Activated CD4-positive, alpha-beta T cell treated with anti-CD3 and anti-CD28 coated beads for 24 hours (primary cell): ENCODE measurements at regions not wholly inside any gene's neighbourhood (a gene's known extent, or its start where the extent isn't known, plus 50 kb on each side); places are given as distances from the start of the nearest gene placed in this dataset.

Experiments used
- DNase-seq, 2 donors: peaks; one replicate each; pipeline ENCODE4 v3.0.0-alpha.2; 2020; ENCODE audit warnings: low read depth in 2 of 2

DNA sequence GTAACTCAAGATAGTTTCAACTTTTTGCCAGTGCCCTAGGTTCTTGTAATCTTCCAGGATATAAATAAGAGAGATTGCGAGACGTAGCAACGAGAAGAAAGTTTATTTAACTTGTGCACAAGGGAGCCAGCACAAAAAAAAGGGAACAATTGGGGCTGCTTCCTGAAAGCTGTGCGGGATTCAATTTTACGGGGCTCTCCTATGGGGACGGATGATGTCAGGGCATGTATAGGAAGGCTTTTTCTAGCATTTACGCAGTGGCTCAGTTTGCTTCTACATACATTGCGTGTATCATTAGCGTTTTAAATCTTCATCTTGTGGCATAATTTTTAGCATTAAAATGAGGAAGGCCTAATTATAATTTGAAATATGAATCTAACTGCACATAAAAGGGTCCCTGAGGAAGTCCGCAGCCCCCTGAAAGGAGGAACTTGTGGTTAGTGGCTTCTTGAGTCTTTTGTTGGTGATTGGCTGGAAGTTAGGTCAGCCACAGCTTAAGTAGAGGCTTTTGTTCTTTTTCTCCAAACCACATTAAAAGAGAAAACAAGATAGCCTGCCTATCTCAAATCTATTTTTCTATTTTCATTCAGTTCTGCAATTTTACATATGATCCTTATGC is 668.2 kb upstream of the NDST4 start:
- no peak for DNase-seq

DNA sequence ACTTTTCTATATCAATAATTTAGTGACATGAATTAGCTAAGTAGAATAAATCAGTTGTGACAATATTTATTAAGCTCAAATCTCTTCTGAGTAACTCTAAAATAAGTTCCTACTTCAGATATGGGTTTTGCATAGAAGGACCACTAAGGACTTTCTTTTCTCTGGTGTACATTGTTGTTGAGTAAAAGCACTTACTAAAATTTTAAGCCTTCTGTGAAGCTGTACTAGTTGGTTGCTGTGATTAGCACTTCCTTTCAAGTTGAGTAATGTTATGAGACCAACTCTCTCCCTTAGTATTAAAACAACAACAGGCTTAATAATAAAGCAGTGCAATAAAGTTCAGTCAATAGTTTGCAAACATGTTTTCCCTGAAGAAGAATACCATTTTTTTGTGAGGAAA is 667.4 kb upstream of the NDST4 start:
- no peak for DNase-seq

DNA sequence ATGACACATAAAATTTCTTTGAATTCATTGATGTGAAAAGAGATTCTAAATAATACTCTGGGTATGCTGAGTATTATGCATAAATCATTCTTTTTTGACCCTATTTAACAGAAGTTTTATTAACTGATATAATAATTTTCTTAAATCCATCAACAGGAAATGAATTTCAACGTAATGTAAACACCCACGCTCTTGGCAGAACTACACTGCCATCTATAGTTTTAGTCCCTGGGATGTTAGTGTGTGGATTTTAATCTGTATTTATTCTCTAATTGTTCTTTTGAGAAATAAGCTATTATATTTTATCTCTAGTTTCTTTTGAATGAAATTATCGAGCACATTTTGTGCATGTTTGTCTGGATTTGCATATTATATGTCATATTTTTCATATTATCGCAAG is 666.8 kb upstream of the NDST4 start:
- no peak for DNase-seq

DNA sequence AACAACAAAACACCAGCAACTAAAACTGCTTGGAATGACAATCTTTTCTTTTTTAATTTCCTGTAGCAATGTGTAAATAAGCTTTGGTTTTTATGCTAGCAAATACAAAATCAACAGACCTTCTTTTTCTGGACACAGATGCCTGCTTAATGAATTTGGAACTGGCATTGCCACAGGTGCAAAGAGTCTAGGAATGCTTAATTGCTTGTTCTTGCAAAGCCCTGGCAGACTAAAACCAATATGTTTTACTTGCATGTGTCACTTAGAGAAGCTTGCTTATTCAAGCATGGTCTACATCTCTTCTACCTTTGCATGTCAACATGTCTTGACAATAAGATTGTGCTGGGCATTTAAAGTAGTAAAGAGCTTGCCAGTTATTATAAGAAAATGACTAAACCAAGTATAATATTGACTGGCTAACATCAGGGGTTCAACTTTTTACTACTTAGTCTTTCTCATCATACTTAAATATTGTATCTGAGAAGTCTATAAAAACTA is 656.7 kb upstream of the NDST4 start:
- DNase-seq, result no peak

DNA sequence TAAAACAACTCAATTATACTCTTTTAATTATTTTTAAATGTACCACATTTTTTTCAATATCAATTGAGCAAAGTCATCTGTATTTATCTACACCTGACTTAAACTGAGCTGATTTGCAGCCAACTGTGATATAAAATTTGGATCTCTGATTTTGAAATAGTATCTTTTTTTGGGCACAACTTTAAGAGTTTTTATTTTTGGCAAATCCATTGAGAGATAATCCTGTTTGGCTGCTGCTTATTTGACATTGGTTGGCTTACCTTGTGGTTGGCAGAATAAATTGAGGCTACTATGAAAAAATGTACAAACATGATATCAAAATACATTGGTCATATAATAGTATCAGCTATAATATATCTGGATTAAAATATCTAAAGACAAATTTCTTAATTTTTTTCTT is 656.0 kb upstream of the NDST4 start:
- no peak for DNase-seq

DNA sequence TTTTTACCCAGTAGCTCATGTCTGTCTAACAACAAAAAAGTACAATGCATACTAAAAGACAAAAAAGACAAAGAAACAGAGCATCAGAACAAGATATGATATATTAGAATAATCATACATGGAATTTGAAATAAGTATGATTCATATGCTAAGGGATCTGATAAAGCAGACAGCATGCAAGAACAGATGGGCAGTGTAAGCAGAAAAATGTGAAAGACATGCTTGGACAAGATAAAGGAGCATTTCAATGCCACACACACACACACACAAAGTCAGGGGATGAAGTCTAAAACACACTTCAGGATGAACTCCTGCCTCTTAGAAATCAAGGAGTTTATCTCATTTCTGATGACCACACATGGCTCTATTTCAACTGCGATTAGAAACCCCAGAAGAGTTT is 649.6 kb upstream of the NDST4 start:
- DNase-seq, result no peak

DNA sequence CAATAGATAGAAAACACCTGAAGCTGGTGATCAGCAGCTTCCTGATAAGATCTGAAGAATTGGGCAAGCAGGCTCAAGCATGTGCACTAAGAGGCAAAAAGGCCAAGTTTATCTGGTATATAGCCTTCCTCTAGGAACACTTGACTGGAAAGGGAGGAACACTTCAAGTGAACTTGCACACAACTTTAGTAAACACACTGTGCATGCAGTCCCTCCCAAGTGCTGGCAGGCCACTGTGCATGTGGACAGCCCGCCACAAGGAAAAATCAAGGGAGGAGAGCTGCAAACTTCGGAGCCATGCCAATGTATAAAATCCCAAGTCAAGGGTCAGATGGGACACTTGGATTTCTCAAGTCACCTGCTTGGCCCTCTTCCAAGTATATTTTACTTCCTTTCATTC is 645.8 kb upstream of the NDST4 start:
- no peak for DNase-seq

DNA sequence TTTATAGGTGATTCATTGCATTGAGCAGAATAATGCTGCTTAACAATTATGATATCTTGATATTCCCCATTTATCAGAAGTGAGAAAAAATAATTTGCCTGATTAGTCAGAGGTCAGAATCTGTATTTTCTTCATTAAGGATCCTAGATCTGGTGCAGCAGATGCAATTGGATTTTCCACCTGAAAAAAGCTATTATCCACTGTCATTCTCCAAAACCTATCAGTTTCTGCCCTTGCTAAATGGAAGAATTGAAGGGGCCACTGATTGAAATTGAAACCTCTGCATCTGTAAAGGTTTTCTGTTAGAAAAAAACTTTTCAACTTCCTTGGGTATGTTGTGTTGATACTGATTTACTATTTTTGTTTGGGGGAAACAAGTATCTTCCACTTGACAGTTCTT is 636.0 kb upstream of the NDST4 start:
- DNase-seq, result no peak

DNA sequence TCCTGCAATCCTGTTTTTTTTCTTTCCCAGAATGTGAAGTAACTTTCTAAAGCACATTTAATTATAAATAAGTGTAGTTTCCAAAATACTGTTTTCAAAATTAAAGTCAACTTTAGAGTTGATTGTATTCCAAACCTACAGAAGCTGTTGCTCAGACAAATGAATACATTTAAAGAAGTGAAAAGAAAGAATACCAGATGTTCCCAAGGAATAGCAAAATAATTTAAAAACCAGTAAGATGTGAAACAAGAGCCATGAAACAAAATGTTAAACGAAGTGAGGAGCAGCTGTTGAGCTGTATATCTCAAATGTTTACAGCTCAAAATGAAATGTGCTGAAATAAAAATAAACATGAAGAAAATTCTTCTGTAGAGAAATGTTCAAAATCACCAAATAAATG is 627.4 kb upstream of the NDST4 start:
- no peak for DNase-seq

DNA sequence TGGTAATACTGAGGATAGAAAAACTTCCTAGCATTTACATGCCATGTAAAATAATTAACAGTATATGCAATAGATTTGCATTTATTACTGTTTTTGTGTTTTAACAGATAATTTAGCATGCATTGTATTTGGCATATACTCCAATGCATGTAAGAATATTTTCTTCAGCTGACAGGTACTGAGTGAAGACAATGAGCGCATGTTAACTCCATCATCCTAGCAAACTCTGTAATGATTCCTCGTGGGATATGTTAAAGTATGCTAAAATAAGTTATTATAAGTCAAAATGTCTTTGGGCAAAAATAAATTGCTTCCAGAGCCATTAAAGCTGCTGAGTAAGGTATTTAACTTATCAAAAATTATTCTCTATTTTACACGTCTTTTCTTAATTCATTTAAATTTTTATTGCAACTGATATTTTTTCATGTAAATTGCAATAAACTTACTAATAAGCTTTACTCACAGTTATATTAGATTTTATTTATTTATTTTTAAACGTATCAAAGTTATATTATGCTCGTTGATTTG is 616.4 kb upstream of the NDST4 start:
- no peak for DNase-seq

DNA sequence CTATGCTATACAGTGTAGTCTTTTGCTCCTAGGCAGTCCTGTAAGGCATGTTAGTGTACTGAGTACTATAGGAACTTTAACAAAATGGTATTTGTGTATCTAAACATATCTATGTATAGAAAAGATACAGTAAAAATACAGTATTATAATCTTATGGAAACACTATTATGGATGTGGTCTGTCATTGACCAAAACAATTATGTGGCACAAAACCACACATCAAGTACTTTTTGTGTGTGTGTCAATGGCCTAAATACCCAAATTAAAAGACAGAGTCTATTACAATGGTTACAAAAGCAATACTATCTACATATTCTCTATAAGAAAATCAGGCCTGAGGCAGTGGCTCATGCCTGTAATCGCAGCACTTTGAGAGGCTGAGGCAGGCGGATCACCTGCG is 610.2 kb upstream of the NDST4 start:
- no peak for DNase-seq

DNA sequence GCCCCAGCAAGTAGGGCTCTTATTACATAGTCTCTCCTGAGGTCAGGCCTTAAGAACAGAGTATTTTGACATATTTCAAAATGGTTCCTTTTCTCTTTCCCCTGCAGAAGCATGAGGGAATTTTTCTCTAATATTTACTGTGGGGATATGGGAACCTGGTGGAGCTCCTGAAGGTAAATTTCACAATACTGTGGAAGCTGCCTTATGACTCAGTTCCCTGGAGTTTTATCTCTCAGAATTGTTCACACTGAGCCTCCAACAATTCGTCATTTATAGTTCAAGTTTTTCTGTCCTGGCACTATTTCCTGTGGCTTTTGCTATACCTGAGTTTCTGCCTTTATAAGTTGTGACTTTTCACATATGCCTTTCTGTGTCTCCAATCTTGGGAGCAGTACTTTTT is 607.2 kb upstream of the NDST4 start:
- DNase-seq, result no peak

DNA sequence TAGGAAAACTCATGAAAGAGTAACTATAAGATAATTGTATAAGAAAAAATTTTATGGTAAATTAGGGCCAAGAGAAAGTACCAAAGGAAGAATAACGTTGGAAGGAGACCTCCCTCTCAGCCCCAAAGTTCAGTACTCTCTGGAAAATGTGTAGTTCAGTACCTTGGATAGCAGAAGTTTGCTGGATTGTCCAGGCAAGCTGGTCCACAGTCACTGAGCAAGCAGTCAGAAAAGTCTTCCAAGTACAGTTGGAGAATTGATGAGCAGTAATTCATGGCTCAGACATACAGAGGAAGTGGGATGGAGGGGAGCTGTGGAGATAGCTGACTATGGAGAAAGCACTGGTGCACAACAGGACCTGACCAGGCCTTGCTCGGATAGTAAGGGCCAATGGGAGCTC is 598.2 kb upstream of the NDST4 start:
- no peak for DNase-seq

DNA sequence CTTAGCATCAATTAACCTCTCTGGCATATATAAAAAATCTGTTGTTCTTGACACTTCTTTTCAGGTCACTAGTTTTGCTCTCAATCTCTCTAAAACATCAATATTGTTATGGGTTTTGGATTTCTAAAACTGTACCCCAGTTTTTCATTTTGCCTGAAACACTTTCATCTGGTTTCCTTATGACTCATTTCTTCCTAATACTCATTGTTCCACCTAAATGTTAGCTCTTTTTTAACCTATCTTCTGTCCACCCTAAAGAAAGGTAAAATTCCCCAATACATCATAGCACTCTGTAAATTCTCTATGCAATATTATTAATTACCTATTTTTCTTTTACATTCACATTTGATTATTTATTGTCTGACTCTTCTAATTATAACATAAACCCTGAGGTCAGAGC is 575.5 kb upstream of the NDST4 start:
- no peak for DNase-seq

DNA sequence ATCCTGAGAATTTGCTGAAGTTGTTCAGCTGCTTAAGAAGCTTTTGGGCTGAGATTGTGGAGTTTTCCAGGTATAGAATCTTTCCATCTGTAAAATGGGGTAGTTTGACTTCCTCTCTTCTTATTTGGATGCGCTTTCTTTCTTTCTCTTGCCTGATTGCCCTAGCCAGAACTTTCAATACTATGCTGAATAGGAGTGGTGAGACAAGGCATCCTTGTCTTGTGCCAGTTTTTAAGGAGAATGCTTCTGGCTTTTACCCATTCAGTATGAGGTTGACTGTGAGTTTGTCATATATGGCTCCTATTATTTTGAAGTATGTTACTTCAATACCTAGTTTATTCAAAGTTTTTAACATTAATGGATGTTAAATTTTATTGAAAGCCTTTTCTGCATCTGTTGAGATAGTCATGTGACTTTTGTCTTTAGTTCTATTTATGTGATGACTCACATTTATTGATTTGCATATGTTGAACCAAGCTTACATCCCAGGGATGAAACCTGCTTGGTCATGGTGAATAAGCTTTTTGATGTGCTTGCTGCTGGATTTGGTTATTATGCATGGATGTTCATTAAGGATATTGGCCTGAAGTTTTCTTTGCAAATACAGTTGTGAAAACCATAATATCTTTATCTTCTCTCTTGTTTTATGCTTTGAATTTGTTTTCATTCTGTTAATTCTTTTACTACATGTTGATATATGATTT is 573.8 kb upstream of the NDST4 start:
- no peak for DNase-seq

DNA sequence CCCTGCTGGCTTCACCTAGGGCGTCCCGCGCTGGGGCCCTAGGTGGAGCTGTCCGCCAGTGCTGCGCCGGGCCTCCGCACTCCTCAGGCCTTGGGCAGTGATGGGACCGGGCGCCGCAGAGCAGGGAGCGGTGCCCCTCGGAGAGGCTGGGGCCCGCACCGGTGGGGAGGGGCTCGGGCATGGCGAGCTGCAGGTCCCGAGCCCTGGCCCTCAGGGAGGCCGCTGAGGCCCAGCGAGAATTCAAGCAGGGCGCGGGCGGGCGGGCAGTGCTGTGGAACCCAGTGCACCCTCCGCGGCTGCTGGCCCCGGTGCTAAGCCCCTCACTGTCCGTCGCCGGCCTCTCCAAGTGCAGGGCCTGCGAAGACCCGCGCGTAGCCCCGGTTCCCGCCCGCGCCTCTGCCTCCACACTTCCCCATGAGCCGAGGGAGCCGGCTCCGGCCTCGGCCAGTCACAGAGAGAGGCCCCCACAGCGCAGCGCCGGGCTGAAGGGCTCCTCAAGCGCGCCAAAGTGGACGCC is 565.1 kb upstream of the NDST4 start:
- no peak for DNase-seq

DNA sequence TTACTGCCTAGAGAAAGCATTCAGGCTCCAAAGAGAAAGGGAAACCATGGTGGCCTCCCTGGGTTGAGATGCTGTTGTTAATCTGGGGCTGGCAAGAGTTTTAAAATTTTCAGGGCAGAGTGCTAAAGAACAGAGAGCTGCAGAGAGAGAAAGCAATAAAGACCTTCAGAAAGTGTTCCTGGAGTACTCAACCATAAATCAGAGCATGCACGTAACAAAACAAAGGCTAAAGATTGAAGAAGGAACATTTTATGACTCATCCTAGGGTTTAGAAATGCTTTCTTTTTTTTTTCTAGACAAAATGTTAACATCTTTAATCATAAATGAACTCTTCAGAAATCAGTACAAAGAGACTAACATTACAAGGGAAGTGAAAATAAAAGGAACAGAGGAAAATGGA is 562.3 kb upstream of the NDST4 start:
- DNase-seq, result no peak

DNA sequence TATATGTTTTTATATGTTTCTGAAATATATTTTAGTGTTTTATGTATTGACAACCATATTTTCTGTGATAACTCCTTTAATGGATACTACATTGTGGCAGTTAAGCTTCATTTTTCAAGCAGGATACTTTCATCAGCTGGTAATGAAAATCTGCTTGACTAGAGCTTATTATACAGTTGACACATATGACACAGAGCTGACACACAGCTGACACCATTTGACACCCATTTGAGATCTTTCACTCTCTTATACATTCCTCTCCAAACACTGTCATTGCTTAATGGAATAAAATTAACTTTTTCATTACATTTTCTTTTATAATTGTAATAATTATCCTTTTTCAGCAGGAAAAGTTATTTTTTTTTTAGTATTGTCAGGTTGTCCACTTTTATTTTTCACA is 561.1 kb upstream of the NDST4 start:
- DNase-seq, result no peak

DNA sequence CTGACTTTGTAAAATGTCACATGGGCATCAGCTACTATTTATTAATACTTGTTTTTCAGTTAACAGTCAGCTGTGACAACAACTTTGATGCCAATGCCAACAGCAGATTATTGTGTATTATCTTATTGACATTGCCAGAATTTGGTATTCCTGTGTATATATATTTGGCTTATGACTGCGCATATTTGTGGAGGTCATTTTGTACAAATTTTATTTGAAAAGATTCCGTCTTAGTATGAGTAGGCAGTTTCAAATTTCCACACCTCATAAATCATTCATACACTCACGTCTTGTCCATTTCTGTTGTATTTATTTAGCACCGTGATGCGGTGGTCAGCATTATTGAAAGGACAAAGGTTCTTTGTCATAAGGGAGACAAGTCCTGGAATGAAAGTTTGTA is 558.2 kb upstream of the NDST4 start:
- no peak for DNase-seq

DNA sequence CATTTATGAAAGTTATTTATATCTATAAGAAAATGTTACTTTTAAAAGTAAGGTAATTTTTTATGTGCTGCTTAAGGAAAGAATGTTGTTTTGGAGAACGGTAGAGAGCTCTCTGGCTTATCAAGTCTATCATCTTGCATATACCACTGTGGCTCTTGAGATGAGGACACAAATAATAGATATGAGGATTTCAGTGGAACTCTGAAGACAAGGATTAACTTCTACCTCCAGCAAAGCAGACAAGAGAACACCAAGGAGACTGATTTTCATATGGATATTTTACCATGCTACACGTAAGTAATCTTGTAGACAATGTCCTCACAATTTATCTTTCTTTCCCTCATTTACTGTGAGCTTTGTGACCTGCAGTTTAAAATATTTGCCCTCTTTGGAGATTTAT is 557.5 kb upstream of the NDST4 start:
- no peak for DNase-seq

DNA sequence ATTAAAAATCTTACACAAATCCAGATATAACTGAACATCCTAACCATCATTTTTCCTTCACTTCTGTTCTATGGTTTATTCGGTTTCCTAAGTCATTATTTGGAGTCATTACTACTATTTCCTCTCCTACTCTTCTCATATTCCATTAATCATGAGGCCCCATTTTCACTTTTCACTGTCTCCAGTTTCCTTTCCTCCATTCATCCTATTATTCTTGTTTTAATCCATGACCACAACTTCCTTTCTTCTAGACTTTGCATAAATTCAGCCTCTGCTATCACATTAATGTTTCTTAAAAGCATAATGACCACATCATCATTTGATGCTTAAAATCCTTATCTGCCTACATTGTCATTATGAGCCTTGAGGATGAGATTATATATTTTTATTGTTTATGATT is 555.0 kb upstream of the NDST4 start:
- no peak for DNase-seq

DNA sequence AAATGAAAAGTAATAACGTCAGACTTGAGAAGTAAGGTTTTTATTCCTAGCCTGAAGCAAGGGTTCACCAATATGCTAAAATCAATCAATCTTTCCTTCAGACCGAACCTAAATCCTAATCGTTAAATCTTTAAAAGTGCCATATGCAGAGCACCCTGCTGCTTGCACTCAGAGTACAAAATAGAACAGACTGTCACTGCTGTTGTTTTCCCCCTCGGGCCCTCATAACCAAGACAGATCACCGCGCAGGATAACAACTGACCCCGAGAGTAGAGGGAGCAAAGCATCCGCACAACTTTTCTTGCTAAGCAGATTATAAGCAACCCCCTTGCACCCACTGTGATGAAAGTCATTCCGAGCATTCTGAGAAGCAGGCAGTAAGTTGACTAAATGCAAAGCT is 550.9 kb upstream of the NDST4 start:
- DNase-seq, result no peak

DNA sequence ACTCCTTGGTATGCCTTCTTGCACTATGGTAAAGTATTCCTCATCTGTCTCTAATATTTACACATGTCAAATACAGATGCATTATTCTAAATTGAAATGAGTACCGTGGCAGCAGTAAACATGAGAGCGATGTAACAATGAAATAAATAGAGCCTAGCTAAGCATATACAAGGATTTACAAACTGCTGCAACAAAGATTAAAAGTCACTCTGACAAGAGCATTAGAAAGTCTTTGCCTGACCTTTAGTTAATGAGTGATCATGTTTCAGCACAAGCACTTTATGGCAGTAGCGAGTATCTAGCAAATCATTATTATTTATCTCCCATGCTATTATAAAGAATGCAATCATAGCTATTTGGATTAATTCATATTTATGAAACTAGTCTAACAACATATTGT is 547.0 kb upstream of the NDST4 start:
- DNase-seq, result no peak
